ENCODE measurements at regions not wholly inside any gene's neighbourhood (a gene's known extent, or its start where the extent isn't known, plus 50 kb on each side); places are given as distances from the start of the nearest gene placed in this dataset.

DNA sequence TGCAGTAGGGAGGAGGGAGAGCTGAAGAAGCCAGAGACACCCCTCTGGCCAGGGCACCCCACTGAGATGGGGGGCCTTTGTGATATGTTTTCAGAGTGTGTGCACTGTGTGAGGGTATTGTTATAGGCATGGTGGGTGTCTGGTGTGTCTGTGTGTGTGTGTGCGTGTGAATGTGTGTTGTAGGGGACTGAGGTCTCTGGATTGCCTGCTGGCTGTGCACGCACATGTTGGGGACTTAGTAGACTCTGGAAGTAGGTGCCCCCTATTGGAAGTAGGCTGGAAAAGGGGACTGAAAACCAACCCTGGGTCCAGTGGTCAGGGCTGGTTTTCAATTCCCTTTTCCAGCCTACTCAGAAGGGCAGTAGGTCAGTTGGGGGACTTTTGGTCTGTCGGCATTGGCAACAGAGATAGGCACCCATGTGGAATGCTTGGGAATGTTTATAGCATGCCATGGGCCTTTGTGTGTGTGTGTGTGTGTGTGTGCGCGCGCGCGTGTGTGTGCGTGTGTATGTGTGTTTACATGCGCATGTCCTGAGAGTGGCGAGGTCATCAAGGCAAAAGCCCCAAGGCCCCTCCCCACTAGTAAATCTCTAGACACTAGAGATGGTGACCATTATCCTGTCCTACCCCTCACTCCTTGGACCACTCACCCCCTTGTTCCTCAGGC, 78.8 kb downstream of the HIF1AN start:
- TF ChIP-seq ZEB2 (tag by site-specific recombination; IDR thresholded peaks at IDR 0.05) (no peak), GLIS2 (tag by site-specific recombination; IDR thresholded peaks at IDR 0.05) (no peak), KLF10 (tag by site-specific recombination; IDR thresholded peaks at IDR 0.05) (no peak), ZNF561 (tag by site-specific recombination; IDR thresholded peaks at IDR 0.05; ENCODE audit: borderline replicate concordance) (no peak), ZNF292 (tag by site-specific recombination; IDR thresholded peaks at IDR 0.05; ENCODE audit: borderline replicate concordance, low read depth) (no peak), YY1 (tag by site-specific recombination; IDR thresholded peaks at IDR 0.05) (no peak), PRDM1 (tag by site-specific recombination; IDR thresholded peaks at IDR 0.05) (no peak), ZNF426 (tag by site-specific recombination; IDR thresholded peaks at IDR 0.05) (no peak), ZNF571 (tag by site-specific recombination; IDR thresholded peaks at IDR 0.05) (no peak), TCF7L2 (IDR thresholded peaks at IDR 0.05; ENCODE audit: borderline replicate concordance, low read depth, low read length) (no peak)
- TF ChIP-seq, protein P1, sequence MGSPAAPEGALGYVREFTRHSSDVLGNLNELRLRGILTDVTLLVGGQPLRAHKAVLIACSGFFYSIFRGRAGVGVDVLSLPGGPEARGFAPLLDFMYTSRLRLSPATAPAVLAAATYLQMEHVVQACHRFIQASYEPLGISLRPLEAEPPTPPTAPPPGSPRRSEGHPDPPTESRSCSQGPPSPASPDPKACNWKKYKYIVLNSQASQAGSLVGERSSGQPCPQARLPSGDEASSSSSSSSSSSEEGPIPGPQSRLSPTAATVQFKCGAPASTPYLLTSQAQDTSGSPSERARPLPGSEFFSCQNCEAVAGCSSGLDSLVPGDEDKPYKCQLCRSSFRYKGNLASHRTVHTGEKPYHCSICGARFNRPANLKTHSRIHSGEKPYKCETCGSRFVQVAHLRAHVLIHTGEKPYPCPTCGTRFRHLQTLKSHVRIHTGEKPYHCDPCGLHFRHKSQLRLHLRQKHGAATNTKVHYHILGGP (tag by site-specific recombination; IDR thresholded peaks at IDR 0.05), result no peak
- TF ChIP-seq, protein P2, sequence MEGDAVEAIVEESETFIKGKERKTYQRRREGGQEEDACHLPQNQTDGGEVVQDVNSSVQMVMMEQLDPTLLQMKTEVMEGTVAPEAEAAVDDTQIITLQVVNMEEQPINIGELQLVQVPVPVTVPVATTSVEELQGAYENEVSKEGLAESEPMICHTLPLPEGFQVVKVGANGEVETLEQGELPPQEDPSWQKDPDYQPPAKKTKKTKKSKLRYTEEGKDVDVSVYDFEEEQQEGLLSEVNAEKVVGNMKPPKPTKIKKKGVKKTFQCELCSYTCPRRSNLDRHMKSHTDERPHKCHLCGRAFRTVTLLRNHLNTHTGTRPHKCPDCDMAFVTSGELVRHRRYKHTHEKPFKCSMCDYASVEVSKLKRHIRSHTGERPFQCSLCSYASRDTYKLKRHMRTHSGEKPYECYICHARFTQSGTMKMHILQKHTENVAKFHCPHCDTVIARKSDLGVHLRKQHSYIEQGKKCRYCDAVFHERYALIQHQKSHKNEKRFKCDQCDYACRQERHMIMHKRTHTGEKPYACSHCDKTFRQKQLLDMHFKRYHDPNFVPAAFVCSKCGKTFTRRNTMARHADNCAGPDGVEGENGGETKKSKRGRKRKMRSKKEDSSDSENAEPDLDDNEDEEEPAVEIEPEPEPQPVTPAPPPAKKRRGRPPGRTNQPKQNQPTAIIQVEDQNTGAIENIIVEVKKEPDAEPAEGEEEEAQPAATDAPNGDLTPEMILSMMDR (tag by site-specific recombination; IDR thresholded peaks at IDR 0.05), result no peak
- TF ChIP-seq, protein P3, sequence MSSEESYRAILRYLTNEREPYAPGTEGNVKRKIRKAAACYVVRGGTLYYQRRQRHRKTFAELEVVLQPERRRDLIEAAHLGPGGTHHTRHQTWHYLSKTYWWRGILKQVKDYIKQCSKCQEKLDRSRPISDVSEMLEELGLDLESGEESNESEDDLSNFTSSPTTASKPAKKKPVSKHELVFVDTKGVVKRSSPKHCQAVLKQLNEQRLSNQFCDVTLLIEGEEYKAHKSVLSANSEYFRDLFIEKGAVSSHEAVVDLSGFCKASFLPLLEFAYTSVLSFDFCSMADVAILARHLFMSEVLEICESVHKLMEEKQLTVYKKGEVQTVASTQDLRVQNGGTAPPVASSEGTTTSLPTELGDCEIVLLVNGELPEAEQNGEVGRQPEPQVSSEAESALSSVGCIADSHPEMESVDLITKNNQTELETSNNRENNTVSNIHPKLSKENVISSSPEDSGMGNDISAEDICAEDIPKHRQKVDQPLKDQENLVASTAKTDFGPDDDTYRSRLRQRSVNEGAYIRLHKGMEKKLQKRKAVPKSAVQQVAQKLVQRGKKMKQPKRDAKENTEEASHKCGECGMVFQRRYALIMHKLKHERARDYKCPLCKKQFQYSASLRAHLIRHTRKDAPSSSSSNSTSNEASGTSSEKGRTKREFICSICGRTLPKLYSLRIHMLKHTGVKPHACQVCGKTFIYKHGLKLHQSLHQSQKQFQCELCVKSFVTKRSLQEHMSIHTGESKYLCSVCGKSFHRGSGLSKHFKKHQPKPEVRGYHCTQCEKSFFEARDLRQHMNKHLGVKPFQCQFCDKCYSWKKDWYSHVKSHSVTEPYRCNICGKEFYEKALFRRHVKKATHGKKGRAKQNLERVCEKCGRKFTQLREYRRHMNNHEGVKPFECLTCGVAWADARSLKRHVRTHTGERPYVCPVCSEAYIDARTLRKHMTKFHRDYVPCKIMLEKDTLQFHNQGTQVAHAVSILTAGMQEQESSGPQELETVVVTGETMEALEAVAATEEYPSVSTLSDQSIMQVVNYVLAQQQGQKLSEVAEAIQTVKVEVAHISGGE (tag by site-specific recombination; conservative IDR thresholded peaks at IDR 0.05; ENCODE audit: low read depth), result no peak
- TF ChIP-seq, protein P4, sequence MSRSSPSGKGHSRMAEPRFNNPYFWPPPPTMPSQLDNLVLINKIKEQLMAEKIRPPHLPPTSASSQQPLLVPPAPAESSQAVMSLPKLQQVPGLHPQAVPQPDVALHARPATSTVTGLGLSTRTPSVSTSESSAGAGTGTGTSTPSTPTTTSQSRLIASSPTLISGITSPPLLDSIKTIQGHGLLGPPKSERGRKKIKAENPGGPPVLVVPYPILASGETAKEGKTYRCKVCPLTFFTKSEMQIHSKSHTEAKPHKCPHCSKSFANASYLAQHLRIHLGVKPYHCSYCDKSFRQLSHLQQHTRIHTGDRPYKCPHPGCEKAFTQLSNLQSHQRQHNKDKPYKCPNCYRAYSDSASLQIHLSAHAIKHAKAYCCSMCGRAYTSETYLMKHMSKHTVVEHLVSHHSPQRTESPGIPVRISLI (tag by site-specific recombination; IDR thresholded peaks at IDR 0.05), result no peak

Data from HEK293 (cell line).